ENCODE measurements at regions not wholly inside any gene's neighbourhood (a gene's known extent, or its start where the extent isn't known, plus 50 kb on each side); places are given as distances from the start of the nearest gene placed in this dataset.
"Not testable (repeated sequence)": the region's sequence is repeated elsewhere in the genome, so short reads cannot be mapped to it uniquely, and the experiment has no call there.

DNA sequence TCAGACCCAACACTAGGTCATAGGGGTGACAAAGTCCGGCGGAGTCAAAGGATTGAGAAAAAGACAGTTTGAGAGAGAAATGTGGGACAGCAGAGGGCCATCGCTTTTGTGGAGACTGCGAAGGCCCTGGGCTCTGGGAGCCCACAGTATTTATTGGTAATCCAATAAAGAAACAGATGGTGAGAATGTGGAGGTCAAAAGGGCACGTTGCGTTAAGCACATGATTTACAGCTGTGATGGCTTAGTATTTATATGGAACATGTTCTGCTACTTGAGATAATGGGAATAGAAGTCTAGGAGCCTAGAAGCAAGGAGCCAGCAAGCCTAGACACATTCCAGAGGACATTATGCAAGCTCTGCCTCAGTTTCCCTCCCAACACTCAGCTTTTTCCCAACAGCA, 2521.1 kb downstream of the PCDH9 start:
- H3K9ac ChIP-seq (ENCODE audit: low read length): no peak overlapping the region
- no peaks in the 10 kb centered on the region for H3K9me3 ChIP-seq (ENCODE audit: control insufficient read depth, insufficient read depth, low read depth, low read length)
- no peaks in the 10 kb centered on the region for H3K27me3 ChIP-seq (ENCODE audit: control insufficient read depth, insufficient read depth, low read length)
- no peak overlapping the region for H3K4me3 ChIP-seq (ENCODE audit: low read depth, low read length)
- H3K36me3 ChIP-seq (ENCODE audit: control insufficient read depth, insufficient read depth, low read length): no peaks in the 10 kb centered on the region
- no peak overlapping the region for H3K27ac ChIP-seq (ENCODE audit: low read depth, low read length)
- no peaks in the 10 kb centered on the region for H3K4me1 ChIP-seq (ENCODE audit: control insufficient read depth, insufficient read depth, low read length)

GRCh38 chr13:64704121-64704649, 2526.0 kb downstream of the PCDH9 start:
- no peak overlapping the region for H3K4me3 ChIP-seq (ENCODE audit: low read depth, low read length)
- no peaks in the 10 kb centered on the region for H3K36me3 ChIP-seq (ENCODE audit: control insufficient read depth, insufficient read depth, low read length)
- H3K27me3 ChIP-seq (ENCODE audit: control insufficient read depth, insufficient read depth, low read length): no peaks in the 10 kb centered on the region
- no peak overlapping the region for H3K27ac ChIP-seq (ENCODE audit: low read depth, low read length)
- H3K4me1 ChIP-seq (ENCODE audit: control insufficient read depth, insufficient read depth, low read length): no peaks in the 10 kb centered on the region
- H3K9ac ChIP-seq (ENCODE audit: low read length): no peak overlapping the region
- H3K9me3 ChIP-seq (ENCODE audit: control insufficient read depth, insufficient read depth, low read depth, low read length): no peaks in the 10 kb centered on the region

- H3K27me3 ChIP-seq (ENCODE audit: control insufficient read depth, insufficient read depth, low read length): no peaks in the 10 kb centered on the region
- no peak overlapping the region for H3K9ac ChIP-seq (ENCODE audit: low read length)
- H3K27ac ChIP-seq (ENCODE audit: low read depth, low read length): no peak overlapping the region
- no peaks in the 10 kb centered on the region for H3K4me1 ChIP-seq (ENCODE audit: control insufficient read depth, insufficient read depth, low read length)
- H3K36me3 ChIP-seq (ENCODE audit: control insufficient read depth, insufficient read depth, low read length): no peaks in the 10 kb centered on the region
- no peaks in the 10 kb centered on the region for H3K9me3 ChIP-seq (ENCODE audit: control insufficient read depth, insufficient read depth, low read depth, low read length)
- no peak overlapping the region for H3K4me3 ChIP-seq (ENCODE audit: low read depth, low read length)
Observed at GRCh38 chr13:64697226-64697625, 2532.9 kb downstream of the PCDH9 start.

- peaks cover 21% of the 10 kb centered on the region for H3K4me1 ChIP-seq (ENCODE audit: control insufficient read depth, insufficient read depth, low read length)
- no peaks in the 10 kb centered on the region for H3K36me3 ChIP-seq (ENCODE audit: control insufficient read depth, insufficient read depth, low read length)
- no peaks in the 10 kb centered on the region for H3K9me3 ChIP-seq (ENCODE audit: control insufficient read depth, insufficient read depth, low read depth, low read length)
- H3K9ac ChIP-seq (ENCODE audit: low read length): no peak overlapping the region
- no peaks in the 10 kb centered on the region for H3K27me3 ChIP-seq (ENCODE audit: control insufficient read depth, insufficient read depth, low read length)
- H3K27ac ChIP-seq (ENCODE audit: low read depth, low read length): no peak overlapping the region
- no peak overlapping the region for H3K4me3 ChIP-seq (ENCODE audit: low read depth, low read length)
Observed at GRCh38 chr13:64688893-64689677, 2541.1 kb downstream of the PCDH9 start.

DNA sequence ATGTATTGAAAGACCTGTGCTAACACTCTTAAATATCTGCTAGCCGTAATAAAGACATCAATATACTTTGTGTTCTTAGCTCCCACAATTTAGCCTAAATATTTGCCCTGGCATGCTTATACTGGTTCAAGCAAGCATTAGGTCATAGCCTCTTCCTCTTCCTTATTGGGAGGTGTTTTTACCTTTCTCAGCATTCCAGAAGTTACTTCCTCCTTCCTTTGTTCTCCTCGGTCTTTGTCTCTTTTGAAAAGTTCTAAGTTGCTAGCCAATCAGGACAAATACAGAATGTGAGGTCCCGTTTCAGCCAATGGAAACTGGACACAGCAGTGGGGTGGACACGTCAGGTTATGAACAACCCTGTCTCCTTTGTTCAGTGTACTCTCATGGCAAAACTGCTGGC, 2543.6 kb downstream of the PCDH9 start:
- H3K27me3 ChIP-seq (ENCODE audit: control insufficient read depth, insufficient read depth, low read length); H3K4me3 ChIP-seq (ENCODE audit: low read depth, low read length); H3K9me3 ChIP-seq (ENCODE audit: control insufficient read depth, insufficient read depth, low read depth, low read length); H3K36me3 ChIP-seq (ENCODE audit: control insufficient read depth, insufficient read depth, low read length); H3K9ac ChIP-seq (ENCODE audit: low read length); H3K27ac ChIP-seq (ENCODE audit: low read depth, low read length): not testable (repeated sequence)
- peaks cover 32% of the 10 kb centered on the region for H3K4me1 ChIP-seq (ENCODE audit: control insufficient read depth, insufficient read depth, low read length)

- peaks cover 5% of the 10 kb centered on the region; the same call in 1 of the 2 replicates for H3K9me3 ChIP-seq (ENCODE audit: control insufficient read depth, insufficient read depth, low read depth, low read length)
- H3K4me1 ChIP-seq (ENCODE audit: control insufficient read depth, insufficient read depth, low read length): peaks cover 32% of the 10 kb centered on the region
- H3K27ac ChIP-seq (ENCODE audit: low read depth, low read length): peak overlapping the region; percentile 61
- H3K9ac ChIP-seq (ENCODE audit: low read length): peak overlapping the region; percentile 51
- H3K36me3 ChIP-seq (ENCODE audit: control insufficient read depth, insufficient read depth, low read length): no peaks in the 10 kb centered on the region
- H3K4me3 ChIP-seq (ENCODE audit: low read depth, low read length): peak overlapping the region; percentile 19; the same call in 1 of the 2 replicates
- H3K27me3 ChIP-seq (ENCODE audit: control insufficient read depth, insufficient read depth, low read length): no peaks in the 10 kb centered on the region
Observed at GRCh38 chr13:64684685-64685431, 2545.3 kb downstream of the PCDH9 start.

DNA sequence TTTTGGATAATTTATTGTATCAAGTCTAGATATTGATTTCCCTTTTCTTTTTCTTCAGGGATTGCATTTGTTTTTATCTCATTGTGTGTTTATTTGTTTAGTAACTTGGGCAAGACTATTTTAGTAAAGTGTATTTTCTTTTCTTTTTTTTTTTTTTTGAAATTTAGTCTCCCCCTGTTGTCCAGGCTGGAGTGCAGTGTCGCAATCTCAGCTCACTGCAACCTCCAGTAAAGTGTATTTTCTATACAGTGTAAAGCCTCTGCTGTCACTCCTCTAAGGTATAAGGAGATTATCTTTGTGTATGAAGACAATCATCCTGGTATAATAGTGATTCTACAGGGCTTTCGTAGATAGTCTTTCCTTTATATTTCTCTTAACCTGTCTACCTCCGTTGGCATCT, 2546.0 kb downstream of the PCDH9 start:
- no peaks in the 10 kb centered on the region for H3K27me3 ChIP-seq (ENCODE audit: control insufficient read depth, insufficient read depth, low read length)
- H3K9me3 ChIP-seq (ENCODE audit: control insufficient read depth, insufficient read depth, low read depth, low read length): peaks cover 5% of the 10 kb centered on the region; the same call in 1 of the 2 replicates
- peaks cover 32% of the 10 kb centered on the region for H3K4me1 ChIP-seq (ENCODE audit: control insufficient read depth, insufficient read depth, low read length)
- H3K4me3 ChIP-seq (ENCODE audit: low read depth, low read length): no peak overlapping the region
- H3K36me3 ChIP-seq (ENCODE audit: control insufficient read depth, insufficient read depth, low read length): no peaks in the 10 kb centered on the region
- peak overlapping the region; percentile 38 for H3K27ac ChIP-seq (ENCODE audit: low read depth, low read length)
- H3K9ac ChIP-seq (ENCODE audit: low read length): no peak overlapping the region

DNA sequence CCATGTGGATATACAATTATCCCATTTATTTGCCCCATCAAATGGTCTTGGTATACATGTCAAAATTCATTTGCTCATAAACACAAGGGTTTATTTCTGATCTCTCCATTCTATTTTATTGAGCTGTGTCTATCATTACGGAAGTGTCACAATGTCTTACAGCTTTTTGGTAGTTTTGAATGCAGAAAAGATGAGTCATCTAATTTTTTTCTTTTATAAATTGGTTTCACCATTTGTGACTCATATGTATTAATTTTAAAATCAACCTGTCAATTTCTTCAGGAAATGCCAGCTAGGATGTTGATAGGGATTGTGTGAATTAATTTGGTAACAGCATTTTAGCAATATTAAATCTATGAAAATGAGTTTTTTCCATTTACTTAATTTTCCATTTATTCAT, 2549.4 kb downstream of the PCDH9 start:
- H3K4me3 ChIP-seq (ENCODE audit: low read depth, low read length): no peak overlapping the region
- H3K9ac ChIP-seq (ENCODE audit: low read length): no peak overlapping the region
- no peak overlapping the region for H3K27ac ChIP-seq (ENCODE audit: low read depth, low read length)
- H3K4me1 ChIP-seq (ENCODE audit: control insufficient read depth, insufficient read depth, low read length): peaks cover 27% of the 10 kb centered on the region
- H3K36me3 ChIP-seq (ENCODE audit: control insufficient read depth, insufficient read depth, low read length): no peaks in the 10 kb centered on the region
- H3K9me3 ChIP-seq (ENCODE audit: control insufficient read depth, insufficient read depth, low read depth, low read length): peaks cover 5% of the 10 kb centered on the region; the same call in 1 of the 2 replicates
- no peaks in the 10 kb centered on the region for H3K27me3 ChIP-seq (ENCODE audit: control insufficient read depth, insufficient read depth, low read length)

DNA sequence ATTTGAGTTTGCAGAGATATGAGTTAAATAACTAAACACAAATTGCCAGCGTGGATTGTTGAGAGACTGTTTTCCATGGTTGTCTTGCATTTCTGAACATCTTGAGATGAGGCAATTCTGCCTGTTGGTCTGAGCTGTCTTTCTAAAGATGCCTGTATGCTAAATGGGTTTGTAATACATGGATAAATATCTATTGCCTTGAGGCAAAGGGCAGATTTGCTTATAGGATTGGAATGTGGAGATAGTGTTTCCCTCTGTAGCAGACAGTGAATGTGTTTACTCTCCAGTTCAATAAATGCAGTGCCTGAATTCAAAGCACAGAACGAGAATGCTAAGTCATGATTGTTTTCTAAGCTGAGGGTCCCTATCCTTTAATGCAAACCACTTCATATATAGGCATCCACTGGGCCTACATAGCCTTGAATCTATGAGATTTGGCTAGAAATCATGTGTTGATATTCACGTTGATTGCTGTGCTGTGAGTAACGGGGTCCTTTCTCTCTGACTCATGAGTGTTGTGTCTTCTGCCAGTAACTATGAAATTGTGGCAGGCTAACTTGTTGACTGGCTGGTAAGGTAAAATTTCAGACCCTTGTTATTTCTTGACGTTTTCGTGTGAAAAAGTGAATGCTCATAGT, 2554.8 kb downstream of the PCDH9 start:
- no peak overlapping the region for H3K9ac ChIP-seq (ENCODE audit: low read length)
- H3K27me3 ChIP-seq (ENCODE audit: control insufficient read depth, insufficient read depth, low read length): no peaks in the 10 kb centered on the region
- H3K9me3 ChIP-seq (ENCODE audit: control insufficient read depth, insufficient read depth, low read depth, low read length): no peaks in the 10 kb centered on the region
- H3K27ac ChIP-seq (ENCODE audit: low read depth, low read length): no peak overlapping the region
- H3K36me3 ChIP-seq (ENCODE audit: control insufficient read depth, insufficient read depth, low read length): no peaks in the 10 kb centered on the region
- H3K4me1 ChIP-seq (ENCODE audit: control insufficient read depth, insufficient read depth, low read length): 0 out of 2 replicates have a peak, but pooled peaks cover 4% of the 10 kb centered on the region
- H3K4me3 ChIP-seq (ENCODE audit: low read depth, low read length): no peak overlapping the region

GRCh38 chr13:64674126-64674525, 2556.0 kb downstream of the PCDH9 start:
- Histone ChIP-seq H3K9me3 (ENCODE audit: control insufficient read depth, insufficient read depth, low read depth, low read length) (no peaks in the 10 kb centered on the region), H3K27ac (ENCODE audit: low read depth, low read length) (no peak overlapping the region), H3K4me3 (ENCODE audit: low read depth, low read length) (no peak overlapping the region)

More at GRCh38 chr13:64674126-64674525, 2556.0 kb downstream of the PCDH9 start:
- Histone ChIP-seq H3K36me3 (ENCODE audit: control insufficient read depth, insufficient read depth, low read length) (no peaks in the 10 kb centered on the region), H3K9ac (ENCODE audit: low read length) (no peak overlapping the region), H3K27me3 (ENCODE audit: control insufficient read depth, insufficient read depth, low read length) (no peaks in the 10 kb centered on the region), H3K4me1 (ENCODE audit: control insufficient read depth, insufficient read depth, low read length) (0 out of 2 replicates have a peak, but pooled peaks cover 4% of the 10 kb centered on the region)
